NOMO-1 treated with dmso at 0.1 percent for 144 hours (cell line): ENCODE measurements at regions not wholly inside any gene's neighbourhood (a gene's known extent, or its start where the extent isn't known, plus 50 kb on each side); places are given as distances from the start of the nearest gene placed in this dataset.
"Not testable (repeated sequence)": the region's sequence is repeated elsewhere in the genome, so short reads cannot be mapped to it uniquely, and the experiment has no call there.

Experiments used
- DNase-seq: peaks from one replicate; lab custom pipeline; 2025; ENCODE audit not compliant: unreplicated experiment; lab: John Stamatoyannopoulos, UW

DNA sequence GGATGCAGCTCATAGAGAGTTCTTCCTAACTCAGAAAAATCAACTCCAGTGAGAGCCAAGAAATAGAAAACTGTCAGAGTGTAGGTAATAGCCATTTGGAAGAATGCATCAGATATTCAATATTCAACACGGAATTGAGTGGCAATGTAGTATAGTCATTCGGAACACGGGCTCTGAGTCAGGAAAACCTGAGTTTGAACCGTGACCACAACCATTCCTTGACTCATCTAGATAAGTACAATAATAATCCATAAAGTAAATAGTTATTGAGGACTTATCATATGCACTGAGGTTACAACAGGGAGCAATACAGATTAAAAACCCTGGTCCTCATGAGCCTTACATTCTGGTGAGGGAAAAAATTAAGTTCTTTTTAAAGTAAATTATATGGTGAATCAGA, 62.6 kb upstream of the PHF21A start:
- DNase-seq = no peak

DNA sequence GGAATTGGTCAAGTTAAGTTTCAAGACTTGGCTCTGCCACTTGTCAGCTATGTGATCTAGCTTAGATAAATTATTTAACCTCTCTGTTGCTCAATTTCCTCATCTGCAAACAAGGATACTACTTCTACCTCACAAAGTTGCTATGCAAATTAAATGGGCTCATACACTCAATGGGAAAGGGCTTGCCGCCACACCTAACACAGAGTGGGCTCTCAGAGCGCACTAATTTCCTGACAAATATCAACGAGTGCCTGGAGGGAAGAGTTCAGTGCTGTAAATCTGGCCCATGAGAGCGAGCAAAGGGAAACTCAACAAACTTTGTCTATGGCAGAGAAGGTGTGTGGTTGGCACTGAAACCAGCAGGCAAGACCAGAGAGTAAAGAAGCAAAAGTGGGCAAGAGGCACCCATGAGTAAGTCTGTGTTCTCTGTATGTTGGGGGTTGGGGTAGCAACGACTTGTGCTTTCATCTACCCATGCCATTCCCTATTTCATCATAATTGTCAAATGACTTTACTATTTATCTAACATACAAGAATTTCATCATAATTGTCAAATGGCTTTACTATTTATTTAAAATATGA, 60.7 kb upstream of the PHF21A start:
- DNase-seq = no peak

DNA sequence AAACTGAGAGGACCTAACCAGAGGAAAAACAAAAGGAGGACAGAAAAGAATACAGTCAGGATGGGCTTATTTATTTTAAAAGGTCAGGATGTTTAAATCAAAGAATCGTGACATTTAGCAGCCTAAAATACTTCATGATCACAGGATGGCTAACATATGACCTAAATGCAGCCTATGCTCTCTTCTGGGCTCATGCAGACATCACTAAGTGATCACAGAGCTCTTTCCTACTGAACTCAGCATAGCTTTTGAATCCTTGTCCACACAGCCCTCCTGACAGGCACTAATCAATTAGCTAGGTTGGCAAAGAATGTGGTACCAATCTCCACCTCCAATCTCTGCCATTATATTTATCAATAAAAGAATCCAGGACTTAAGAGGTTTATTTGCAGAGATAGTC, 60.1 kb upstream of the PHF21A start:
- DNase-seq = no peak

DNA sequence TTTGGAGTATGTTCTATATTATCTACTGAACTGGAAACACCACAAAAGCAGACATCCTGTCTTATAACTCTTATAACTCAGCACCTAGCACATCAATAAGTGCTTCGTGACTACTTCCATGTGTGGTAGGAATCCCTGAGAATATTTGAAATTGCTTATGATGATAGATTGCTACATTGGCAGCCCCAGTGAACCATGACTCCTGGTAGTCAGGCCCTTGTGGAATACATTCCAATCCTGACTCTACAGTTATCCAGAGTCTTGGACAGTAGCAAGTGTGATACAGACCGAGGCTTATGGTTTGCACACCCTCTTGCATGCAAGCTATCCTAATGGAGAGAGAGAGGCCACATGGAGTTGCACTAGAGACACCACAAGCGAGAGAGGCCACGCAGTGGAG, 59.5 kb upstream of the PHF21A start:
- no peak for DNase-seq

DNA sequence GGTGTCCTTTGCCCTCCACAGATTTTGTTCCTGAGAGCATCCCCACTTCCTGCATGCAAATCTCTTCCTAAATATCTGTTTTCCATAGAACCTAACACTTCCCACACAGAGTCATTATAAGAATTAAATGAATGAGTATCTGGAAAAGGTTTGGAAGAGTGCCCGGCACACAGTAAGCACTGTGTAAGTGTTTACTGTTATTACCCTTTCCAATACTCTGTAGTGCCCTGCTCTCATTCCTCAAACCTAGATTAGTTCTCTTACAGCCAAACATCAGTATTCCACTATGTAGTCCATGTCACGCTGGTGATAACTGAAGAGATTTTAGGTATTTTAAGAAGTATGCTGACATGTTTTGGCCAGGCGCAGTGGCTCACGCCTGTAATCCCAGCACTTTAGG, 57.3 kb upstream of the PHF21A start:
- DNase-seq = no peak

DNA sequence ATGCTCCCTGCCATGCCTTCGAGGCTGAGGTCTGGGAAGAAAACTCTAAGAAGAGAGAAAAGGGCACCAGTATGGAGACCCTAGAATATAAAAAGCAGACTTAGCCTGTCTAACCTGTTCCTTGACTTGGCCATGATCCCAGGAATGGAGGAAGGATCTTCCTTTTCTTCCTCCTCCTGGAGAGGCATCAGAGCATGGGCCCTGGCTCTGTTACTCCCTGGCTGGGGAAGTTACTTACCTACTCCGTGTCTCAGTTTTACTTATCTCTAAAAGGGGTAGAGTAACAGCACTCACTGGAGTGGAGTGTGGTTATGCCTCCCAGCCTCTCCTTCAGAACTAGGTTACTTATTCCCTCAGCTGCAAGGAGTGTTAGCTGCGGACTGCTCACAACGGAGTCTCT, 55.2 kb upstream of the PHF21A start:
- DNase-seq = no peak

DNA sequence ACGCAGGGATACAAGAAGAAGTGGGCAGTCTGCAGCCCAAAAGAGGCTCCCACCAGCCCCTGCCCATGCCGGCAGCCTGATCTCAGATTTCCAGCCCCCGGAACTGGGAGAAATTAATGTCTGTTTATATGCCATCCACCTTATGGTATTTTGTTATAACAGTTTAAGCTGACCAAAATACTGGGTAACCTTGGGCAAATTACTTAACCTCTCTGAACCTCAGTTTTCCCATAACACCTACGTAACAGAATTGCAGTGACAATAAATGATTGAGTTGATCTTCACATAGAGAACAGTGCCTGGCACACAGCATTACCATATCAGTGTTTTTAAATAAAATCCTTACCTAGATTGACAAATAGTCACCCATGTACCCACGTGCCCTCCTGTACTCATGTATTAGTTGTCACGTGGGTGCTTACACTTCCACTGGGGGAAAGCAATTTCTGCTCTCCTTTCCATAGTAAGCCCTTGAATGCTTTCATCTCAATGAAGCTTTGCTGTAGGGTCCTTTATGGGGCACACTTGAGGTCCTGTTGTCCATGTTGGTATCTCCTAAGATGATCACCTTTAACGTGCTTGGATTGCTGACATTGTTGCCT, 54.2 kb upstream of the PHF21A start:
- no peak for DNase-seq

DNA sequence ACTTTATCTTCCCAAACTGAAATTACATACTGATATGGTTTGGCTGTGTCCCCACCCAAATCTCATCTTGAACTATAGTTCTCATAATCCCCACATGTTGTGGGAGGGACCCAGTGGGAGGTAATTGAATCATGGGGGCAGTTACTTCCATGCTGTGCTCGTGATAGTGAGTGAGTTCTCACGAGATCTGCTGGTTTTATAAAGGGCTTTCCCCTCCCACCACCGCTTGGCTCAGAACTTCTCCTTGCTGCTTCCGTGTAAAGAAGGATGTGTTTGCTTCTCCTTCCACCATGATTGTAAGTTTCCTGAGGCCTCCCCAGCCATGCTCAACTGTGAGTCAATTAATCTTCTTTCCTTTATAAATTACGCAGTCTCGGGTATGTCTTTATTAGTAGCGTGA, 50.4 kb upstream of the PHF21A start:
- not testable (repeated sequence) for DNase-seq
